SK-N-SH (cell line): ENCODE measurements at regions not wholly inside any gene's neighbourhood (a gene's known extent, or its start where the extent isn't known, plus 50 kb on each side); places are given as distances from the start of the nearest gene placed in this dataset.

Experiments used
- CTCF ChIP-seq: fragments of 200-600 bp; sonication (generic); IDR thresholded peaks from 2 replicates; pipeline ENCODE4 v1.6.1; 2017; ENCODE audit warnings: antibody characterized with exemption, mild to moderate bottlenecking, moderate library complexity
- EZH2phosphoT487 ChIP-seq: fragments of 200-600 bp; sonication (generic); IDR thresholded peaks from 2 replicates; pipeline ENCODE4 v1.6.1; 2017; ENCODE audit warnings: low read depth, mixed run types, mild to moderate bottlenecking, antibody characterized with exemption, moderate library complexity, borderline replicate concordance
- MAX ChIP-seq: IDR thresholded peaks from 2 replicates; pipeline ENCODE4 v1.4.0; 2012; ENCODE audit warnings: low read depth
- REST ChIP-seq: IDR thresholded peaks from 2 replicates; pipeline ENCODE4 v1.6.1; 2012; ENCODE audit warnings: mild to moderate bottlenecking, low read depth, low read length, moderate library complexity

GRCh38 chr20:12434672-12435071, 517.0 kb downstream of the BTBD3 start:
- TF ChIP-seq CTCF (no peak), REST (no peak), MAX (no peak), EZH2phosphoT487 (no peak)
